Iris pigment epithelial cell (primary cell): ENCODE measurements at regions not wholly inside any gene's neighbourhood (a gene's known extent, or its start where the extent isn't known, plus 50 kb on each side); places are given as distances from the start of the nearest gene placed in this dataset.

Experiments
- DNase-seq: peaks from one replicate; pipeline ENCODE4 v3.0.0-alpha.2; 2011; ENCODE audit warnings: low read depth

DNA sequence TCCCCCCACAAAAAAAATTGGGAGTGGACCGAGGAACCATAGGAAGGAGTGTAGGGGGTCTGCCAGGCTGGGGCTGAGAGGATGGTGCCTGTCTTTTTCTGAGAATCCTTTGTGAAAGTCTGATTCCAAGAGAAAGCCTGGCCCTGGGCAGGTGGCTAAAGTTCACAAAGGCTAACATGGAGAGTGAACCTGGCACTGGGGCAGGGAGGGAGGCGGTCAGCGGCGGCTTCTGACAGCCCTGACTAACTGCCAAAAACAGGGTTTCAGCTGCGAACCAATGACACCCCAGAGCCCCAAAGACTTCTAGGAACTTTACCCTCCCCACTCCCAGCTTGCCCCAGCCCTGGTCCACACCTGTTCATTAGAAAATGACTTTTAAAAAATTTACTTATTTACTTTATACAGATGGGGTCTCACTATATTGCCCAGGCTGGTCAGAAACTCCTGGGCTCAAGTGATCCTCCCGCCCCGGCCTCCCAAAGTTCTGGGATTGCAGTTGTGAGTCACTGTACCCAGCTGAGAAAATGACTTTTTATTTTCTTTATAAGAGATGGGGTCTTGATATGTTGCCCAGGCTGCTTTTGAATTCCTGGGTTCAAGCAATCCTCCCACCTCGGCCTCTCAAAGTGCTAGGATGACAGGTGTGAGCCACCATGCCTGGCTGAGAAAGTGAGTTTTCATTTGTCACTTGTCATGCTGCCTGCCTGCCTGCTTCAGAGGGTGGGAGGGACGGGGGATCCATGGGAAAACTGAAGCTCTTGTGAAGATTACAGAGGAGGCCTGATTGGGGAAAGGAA is 61.0 kb upstream of the DUSP5 start:
- DNase-seq, result no peak

- no peak for DNase-seq
These were observed 60.4 kb upstream of the DUSP5 start for GRCh38 chr10:110437351-110437605.

- DNase-seq, result no peak
These were observed 59.9 kb upstream of the DUSP5 start for GRCh38 chr10:110437761-110438341.

DNA sequence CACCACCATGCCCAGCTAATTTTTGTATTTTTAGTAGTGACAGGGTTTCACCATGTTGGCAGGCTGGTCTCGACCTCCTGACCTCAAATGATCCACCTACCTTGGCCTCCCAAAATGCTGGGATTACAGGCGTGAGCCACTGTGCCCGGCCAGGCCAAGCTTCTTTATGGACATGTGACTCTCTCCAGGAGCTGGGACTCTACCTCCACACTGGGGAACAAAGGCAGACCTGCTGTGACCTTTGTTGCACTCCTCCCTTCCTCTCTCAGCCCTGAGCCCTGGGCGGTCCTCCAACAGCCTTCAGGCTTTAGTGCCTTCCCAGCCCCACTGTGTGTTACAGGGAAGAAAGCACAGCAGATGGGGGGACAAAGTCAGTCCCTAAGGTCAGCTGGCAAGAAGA is 55.0 kb upstream of the DUSP5 start:
- no peak for DNase-seq

DNA sequence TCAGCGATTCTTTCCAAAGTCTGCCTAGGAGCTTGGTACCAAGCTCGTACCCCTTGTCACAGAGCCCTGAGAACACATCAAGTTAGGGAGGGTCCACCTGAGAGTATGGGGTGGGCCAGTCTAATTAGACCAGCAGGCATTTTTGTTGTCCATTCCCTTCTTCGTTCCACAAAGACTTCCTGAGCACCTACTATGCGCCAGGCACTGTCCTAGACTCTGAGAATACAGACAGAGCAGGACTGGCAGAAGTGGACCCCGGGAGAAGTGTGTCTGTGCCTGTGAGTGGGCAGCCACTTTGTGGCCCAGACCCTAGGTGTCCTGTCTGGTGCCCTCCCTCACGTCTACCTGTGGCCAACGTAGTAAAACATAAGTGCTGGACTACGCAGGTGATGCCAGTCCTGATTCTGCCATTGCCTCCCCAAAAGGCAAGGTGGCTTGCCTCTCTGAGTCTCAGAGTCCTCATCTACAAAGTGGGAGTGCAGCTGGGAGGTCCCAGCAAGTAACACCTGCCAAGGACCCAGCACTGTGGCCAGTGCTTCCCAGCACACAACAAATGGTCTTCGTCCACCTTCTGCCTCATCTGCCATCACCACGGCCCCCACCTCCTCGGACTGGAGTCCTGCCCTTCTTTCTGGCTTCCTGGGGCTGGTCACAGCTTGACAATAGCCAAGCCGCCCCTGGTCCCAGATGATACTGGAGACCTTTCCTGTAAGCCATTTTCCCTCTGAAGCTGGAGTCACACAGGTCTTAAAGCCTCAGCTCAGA is 54.3 kb upstream of the DUSP5 start:
- no peak for DNase-seq

GRCh38 chr10:110444004-110444337 is 53.7 kb upstream of the DUSP5 start:
- DNase-seq, result no peak

DNA sequence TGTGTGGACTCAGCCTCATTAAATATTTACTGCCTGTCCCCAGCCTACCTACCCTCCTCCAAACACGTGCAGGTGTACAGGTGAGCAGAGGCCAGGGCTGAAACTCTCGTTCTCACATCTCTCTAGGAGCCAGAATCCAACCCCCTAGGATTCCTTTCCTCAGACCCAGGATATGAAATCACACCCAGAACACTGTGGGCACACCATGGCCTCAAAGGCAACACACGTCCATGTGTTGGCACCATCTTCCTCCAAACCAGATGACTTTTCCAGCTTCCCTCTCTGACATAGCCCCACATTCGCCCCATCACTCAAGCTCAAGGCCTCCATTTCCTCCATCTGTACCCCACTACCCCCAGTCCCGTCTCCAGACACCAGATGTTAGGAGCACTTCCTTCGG is 51.8 kb upstream of the DUSP5 start:
- DNase-seq, result no peak

DNA sequence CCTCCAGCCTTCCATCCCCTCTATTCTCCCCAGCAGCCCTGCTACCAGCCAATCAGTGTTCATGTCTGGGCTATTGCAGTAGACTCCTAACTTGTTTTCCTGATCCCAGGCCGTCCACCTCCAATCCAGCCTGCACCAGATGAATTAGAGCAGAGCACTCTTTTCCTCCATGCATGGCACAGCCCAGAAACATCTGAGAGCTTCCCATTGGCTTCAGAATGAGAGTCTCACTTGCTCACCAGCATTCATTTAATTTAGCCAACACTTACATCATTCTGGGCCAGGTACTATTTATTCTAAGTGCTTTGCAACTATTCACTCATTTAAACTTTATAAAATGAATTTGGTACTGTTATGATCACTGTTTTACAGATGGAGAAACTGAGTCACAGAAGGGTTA is 51.4 kb upstream of the DUSP5 start:
- DNase-seq, result no peak

DNA sequence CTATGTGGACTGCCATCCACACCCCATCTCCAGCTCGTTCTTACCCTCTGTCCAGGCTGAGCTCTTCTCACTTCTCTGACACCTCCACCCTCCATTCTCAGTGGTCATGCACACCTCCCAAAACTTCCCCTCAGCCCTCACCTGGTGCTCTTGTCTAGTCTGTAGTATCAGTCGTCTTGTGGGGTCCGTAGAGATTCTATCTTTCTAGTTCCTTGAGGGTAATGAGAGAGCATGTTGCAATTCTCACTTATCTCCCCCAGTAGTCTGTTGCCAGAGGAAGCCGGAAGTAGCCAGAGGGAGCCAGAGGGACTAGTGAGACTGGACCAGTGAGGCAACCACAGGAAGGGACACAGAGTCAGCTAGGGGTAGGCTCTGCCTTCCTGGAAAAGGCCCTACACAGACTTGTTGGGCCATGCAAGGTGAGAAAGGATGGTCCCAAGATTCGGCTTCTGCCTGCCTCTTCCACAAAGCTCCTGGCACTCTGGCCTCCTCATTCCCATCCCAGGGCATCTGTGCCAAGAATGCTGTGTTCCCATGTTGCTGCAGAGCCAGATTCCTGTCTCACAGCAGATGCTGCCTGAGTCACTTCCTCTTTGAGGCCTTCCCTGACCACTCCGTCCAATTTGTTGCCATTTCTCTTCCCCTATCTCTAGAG is 50.6 kb upstream of the DUSP5 start:
- DNase-seq, result peak; percentile 92

GRCh38 chr10:110447886-110448285 is 49.8 kb upstream of the DUSP5 start:
- no peak for DNase-seq
